HepG2 (cell line): ENCODE measurements at regions not wholly inside any gene's neighbourhood (a gene's known extent, or its start where the extent isn't known, plus 50 kb on each side); places are given as distances from the start of the nearest gene placed in this dataset.

Source experiments
- ATAC-seq: fragments of 200-7000 bp; cut with Tn5 transposase; 3 replicates; pipeline ENCODE4 v1.9.1; 2020; ENCODE audit warnings: mild to moderate bottlenecking, moderate library complexity
- BruUV-seq: library from RNA; stranded (reverse); fragments of 400-500 nt; replicated peaks from 2 replicates; lab custom pipeline; 2021; lab: Mats Ljungman, UMichigan
- CTCF ChIA-PET: fragments of 300-600 bp; formaldehyde crosslinking; extraction: SDS; loops from one replicate; lab custom pipeline; 2021; ENCODE audit warnings: low total read pairs, inconsistent platforms, low intra/inter-chr PET ratio; lab: Yijun Ruan, JAX
- POLR2A ChIA-PET: fragments of 350-600 bp; sonication (Branson Sonifier 250); formaldehyde crosslinking; loops from one replicate; lab custom pipeline; 2020; ENCODE audit warnings: antibody characterized with exemption, inconsistent platforms; lab: Yijun Ruan, JAX
- DNase-seq: peaks from one replicate; pipeline ENCODE4 v3.0.0-alpha.2; 2015; ENCODE audit warnings: low spot score
- FAIRE-seq: peaks from 3 replicates; lab custom pipeline; 2011; peaks lifted over from hg19 to GRCh38; lab: Jason Lieb, UNC
- H2AFZ ChIP-seq: one replicate; pipeline ENCODE4 v1.6.1; 2011; ENCODE audit warnings: low read length, inconsistent platforms
- H3K27ac ChIP-seq: fragments of 300-600 bp; 3 replicates; pipeline ENCODE4 v1.8.0; 2011; ENCODE audit warnings: mixed run types, mild to moderate bottlenecking, mixed read lengths, low read length, inconsistent platforms; ENCODE audit not compliant: insufficient read depth; ENCODE audit errors: extremely low read length
- H3K27me3 ChIP-seq, 2 experiments: fragments of 200-600 bp in 1 of 2; 2 replicates in 1 of 2; 3 replicates in 1 of 2; pipeline versions ENCODE4 v1.6.0 to v1.8.0; 2011; ENCODE audit warnings: low read length in 2 of 2, mild to moderate bottlenecking in 2 of 2, moderate library complexity in 2 of 2, inconsistent platforms in 1 of 2; ENCODE audit not compliant: insufficient read depth in 2 of 2, control insufficient read depth in 1 of 2
- H3K36me3 ChIP-seq, 2 experiments: fragments of 200-600 bp in 1 of 2; replicated peaks in 1 of 2; 2 replicates in 1 of 2; 3 replicates in 1 of 2; pipeline versions ENCODE4 v1.5.1 to v1.8.0; 2011; ENCODE audit warnings: low read length in 2 of 2, inconsistent platforms in 1 of 2; ENCODE audit not compliant: insufficient read depth in 2 of 2, control insufficient read depth in 1 of 2
- H3K4me1 ChIP-seq: 2 replicates; pipeline ENCODE4 v1.5.1; 2012; ENCODE audit warnings: low read length, inconsistent platforms; ENCODE audit not compliant: insufficient read depth
- H3K4me2 ChIP-seq: 2 replicates; pipeline ENCODE4 v1.6.0; 2011; ENCODE audit warnings: low read depth, low read length, inconsistent platforms
- H3K4me3 ChIP-seq, 3 experiments: fragments of 200-600 bp in 1 of 3; sonication (generic), shearing (Covaris generic) in 1 of 3; replicated peaks in 1 of 3; 2 replicates each; pipeline ENCODE4 v1.5.1; 2011 to 2016; ENCODE audit warnings: low read length in 3 of 3, inconsistent platforms in 2 of 3, low read depth in 2 of 3, mild to moderate bottlenecking in 2 of 3, control low read depth in 1 of 3, mixed read lengths in 1 of 3; ENCODE audit not compliant: insufficient read depth in 1 of 3
- H3K79me2 ChIP-seq: one replicate; pipeline ENCODE4 v1.6.1; 2011; ENCODE audit warnings: low read length, inconsistent platforms; ENCODE audit not compliant: insufficient read depth
- H3K9ac ChIP-seq: 2 replicates; pipeline ENCODE4 v1.6.0; 2011; ENCODE audit warnings: mild to moderate bottlenecking, low read depth, low read length, inconsistent platforms; ENCODE audit not compliant: insufficient read depth
- H3K9me3 ChIP-seq: 2 replicates; pipeline ENCODE4 v1.5.1; 2012; ENCODE audit warnings: mild to moderate bottlenecking, low read length
- H4K20me1 ChIP-seq: 2 replicates; pipeline ENCODE4 v1.6.0; 2011; ENCODE audit warnings: inconsistent platforms, mild to moderate bottlenecking, low read length, moderate library complexity; ENCODE audit not compliant: insufficient read depth
- ELF3 ChIP-seq: IDR thresholded peaks from 2 replicates; pipeline ENCODE4 v1.6.1; 2016; ENCODE audit warnings: missing genetic modification reagents, missing compliant biosample characterization
- HIVEP1 ChIP-seq: sonication (generic); formaldehyde crosslinking; IDR thresholded peaks from 2 replicates; pipeline ENCODE4 v1.4.0; 2020; ENCODE audit warnings: mild to moderate bottlenecking, missing genetic modification reagents
- ZNF883 ChIP-seq: sonication (generic); formaldehyde crosslinking; IDR thresholded peaks from 2 replicates; pipeline ENCODE4 v1.5.1; 2020; ENCODE audit warnings: mild to moderate bottlenecking, missing genetic modification reagents; ENCODE audit errors: not compliant biosample characterization
- ZSCAN29 ChIP-seq: sonication (generic); formaldehyde crosslinking; conservative IDR thresholded peaks from 2 replicates; pipeline ENCODE4 v1.4.0; 2020; ENCODE audit warnings: mild to moderate bottlenecking, missing genetic modification reagents
- WGBS: methylation state at CpG from one replicate; pipeline ENCODE4 v1.1.6; 2017; ENCODE audit warnings: low lambda C conversion rate; 5-methylcytosine and 5-hydroxymethylcytosine counted together
- in situ Hi-C: cut with HindIII; loops from 2 replicates; pipeline ENCODE4 v1.10.0; 2017; ENCODE audit warnings: low pct_unique_long_range_greater_than_20kb; ENCODE audit not compliant: extremely low pct_ligation_motif_present
- intact Hi-C: fragments of 100-400 bp; cut with micrococcal nuclease; formaldehyde crosslinking; loops from one replicate; pipeline ENCODE4 v1.10.0; 2022; ENCODE audit not compliant: unreplicated experiment
- TF ChIP-seq, protein P1 (sequence below): sonication (generic); formaldehyde crosslinking; IDR thresholded peaks from 2 replicates; pipeline ENCODE4 v1.5.1; 2020; ENCODE audit warnings: missing genetic modification reagents, mild to moderate bottlenecking, borderline replicate concordance
- TF ChIP-seq, protein P2 (sequence below): sonication (generic); formaldehyde crosslinking; IDR thresholded peaks from 2 replicates; pipeline ENCODE4 v1.8.0; 2022; ENCODE audit warnings: mild to moderate bottlenecking, missing genetic modification reagents; ENCODE audit not compliant: insufficient replicate concordance
- TF ChIP-seq, protein P3 (sequence below): sonication (generic); formaldehyde crosslinking; IDR thresholded peaks from 2 replicates; pipeline ENCODE4 v1.5.1; 2020; ENCODE audit warnings: missing genetic modification reagents, mild to moderate bottlenecking, borderline replicate concordance

DNA sequence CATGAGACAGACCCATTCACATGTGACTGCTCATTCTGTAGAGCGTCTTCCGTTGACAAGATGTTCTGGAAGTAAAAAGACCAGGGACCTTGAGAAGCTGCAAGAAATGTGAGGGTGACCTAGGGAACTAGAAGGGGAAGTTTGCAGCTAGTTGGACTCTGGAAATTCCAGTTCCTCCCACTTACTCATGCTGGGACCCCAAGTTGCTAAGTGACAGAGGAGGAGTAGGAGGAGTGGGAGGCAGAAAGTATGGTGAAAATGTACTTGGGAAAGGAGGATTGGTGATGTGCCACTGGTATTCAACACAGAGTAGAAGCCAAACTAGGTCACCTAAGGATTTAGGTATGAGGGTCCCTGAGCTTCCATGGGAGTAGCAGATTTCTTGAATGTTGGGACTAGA is 132.4 kb downstream of the KCNA5 start:
- WGBS: 0% methylated on average over 2 of the region's 2 CpGs
- ChIA-PET CTCF (no interaction called here), POLR2A (no interaction called here)
- Histone ChIP-seq H3K4me2 (no peak overlapping the region), H3K79me2 (no peaks in the 10 kb centered on the region), H2AFZ (no peak overlapping the region), H3K4me3 (no peak overlapping the region), H4K20me1 (no peaks in the 10 kb centered on the region), H3K9ac (no peak overlapping the region), H3K27me3 (no peaks in the 10 kb centered on the region), H3K9me3 (no peaks in the 10 kb centered on the region), H3K27ac (no peak overlapping the region), H3K36me3 (no peaks in the 10 kb centered on the region), H3K4me1 (no peaks in the 10 kb centered on the region)
- in situ Hi-C loops: no loop called here
- no peak for FAIRE-seq
- no peak for ATAC-seq
- no peak for DNase-seq
- intact Hi-C loops: no loop called here
- no TSS peak for BruUV-seq
- TF ChIP-seq HIVEP1 (CRISPR knock-in tag): no peak
- TF ChIP-seq, protein P1, sequence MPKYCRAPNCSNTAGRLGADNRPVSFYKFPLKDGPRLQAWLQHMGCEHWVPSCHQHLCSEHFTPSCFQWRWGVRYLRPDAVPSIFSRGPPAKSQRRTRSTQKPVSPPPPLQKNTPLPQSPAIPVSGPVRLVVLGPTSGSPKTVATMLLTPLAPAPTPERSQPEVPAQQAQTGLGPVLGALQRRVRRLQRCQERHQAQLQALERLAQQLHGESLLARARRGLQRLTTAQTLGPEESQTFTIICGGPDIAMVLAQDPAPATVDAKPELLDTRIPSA: no peak
- TF ChIP-seq, protein P2, sequence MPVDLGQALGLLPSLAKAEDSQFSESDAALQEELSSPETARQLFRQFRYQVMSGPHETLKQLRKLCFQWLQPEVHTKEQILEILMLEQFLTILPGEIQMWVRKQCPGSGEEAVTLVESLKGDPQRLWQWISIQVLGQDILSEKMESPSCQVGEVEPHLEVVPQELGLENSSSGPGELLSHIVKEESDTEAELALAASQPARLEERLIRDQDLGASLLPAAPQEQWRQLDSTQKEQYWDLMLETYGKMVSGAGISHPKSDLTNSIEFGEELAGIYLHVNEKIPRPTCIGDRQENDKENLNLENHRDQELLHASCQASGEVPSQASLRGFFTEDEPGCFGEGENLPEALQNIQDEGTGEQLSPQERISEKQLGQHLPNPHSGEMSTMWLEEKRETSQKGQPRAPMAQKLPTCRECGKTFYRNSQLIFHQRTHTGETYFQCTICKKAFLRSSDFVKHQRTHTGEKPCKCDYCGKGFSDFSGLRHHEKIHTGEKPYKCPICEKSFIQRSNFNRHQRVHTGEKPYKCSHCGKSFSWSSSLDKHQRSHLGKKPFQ (CRISPR knock-in tag): no peak
- no peak for TF ChIP-seq ZNF883 (CRISPR knock-in tag)
- TF ChIP-seq ELF3 (CRISPR knock-in tag): no peak
- TF ChIP-seq ZSCAN29 (CRISPR knock-in tag): no peak
- TF ChIP-seq, protein P3, sequence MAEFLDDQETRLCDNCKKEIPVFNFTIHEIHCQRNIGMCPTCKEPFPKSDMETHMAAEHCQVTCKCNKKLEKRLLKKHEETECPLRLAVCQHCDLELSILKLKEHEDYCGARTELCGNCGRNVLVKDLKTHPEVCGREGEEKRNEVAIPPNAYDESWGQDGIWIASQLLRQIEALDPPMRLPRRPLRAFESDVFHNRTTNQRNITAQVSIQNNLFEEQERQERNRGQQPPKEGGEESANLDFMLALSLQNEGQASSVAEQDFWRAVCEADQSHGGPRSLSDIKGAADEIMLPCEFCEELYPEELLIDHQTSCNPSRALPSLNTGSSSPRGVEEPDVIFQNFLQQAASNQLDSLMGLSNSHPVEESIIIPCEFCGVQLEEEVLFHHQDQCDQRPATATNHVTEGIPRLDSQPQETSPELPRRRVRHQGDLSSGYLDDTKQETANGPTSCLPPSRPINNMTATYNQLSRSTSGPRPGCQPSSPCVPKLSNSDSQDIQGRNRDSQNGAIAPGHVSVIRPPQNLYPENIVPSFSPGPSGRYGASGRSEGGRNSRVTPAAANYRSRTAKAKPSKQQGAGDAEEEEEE: no peak
